ENCODE measurements at regions not wholly inside any gene's neighbourhood (a gene's known extent, or its start where the extent isn't known, plus 50 kb on each side); places are given as distances from the start of the nearest gene placed in this dataset.

DNA sequence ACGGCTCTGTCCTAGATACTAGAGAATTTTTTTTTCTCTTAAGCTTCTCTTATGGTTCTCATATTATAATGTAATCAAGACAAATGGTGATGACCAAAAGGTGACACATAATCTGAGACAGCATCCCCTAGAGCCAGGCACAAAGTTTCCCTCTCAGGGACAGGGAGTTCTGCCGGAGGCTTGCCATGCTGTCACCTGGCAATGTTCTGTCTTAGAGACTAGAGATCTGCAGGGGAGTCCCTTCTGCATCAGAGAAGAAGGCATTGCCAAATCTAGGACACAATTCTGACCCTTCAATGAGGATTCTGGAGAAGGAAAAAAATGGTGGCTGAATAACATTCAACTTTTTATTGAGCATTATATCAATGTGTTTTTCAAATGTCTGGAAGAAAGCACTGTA is 261.2 kb upstream of the TRPC7 start:
- Histone ChIP-seq H3K36me3 (ENCODE audit: insufficient read depth) (no peaks in the 10 kb centered on the region), H3K4me3 (no peak overlapping the region), H3K9me2 (ENCODE audit: insufficient read depth) (no peaks in the 10 kb centered on the region), H4K20me1 (replicated peaks; ENCODE audit: insufficient read depth) (no peaks in the 10 kb centered on the region), H3F3A (replicated peaks; ENCODE audit: low read depth) (no peaks in the 10 kb centered on the region), H3K79me2 (replicated peaks; ENCODE audit: insufficient read depth) (no peaks in the 10 kb centered on the region), H2AFZ (no peak overlapping the region), H3K4me1 (ENCODE audit: insufficient read depth) (0 out of 2 replicates have a peak, but pooled peaks cover 3% of the 10 kb centered on the region), H3K27me3 (ENCODE audit: insufficient read depth) (no peaks in the 10 kb centered on the region), H3K27ac (ENCODE audit: low read depth) (no peak overlapping the region), H3K4me2 (no peak overlapping the region)
- no peaks in the 10 kb centered on the region for H3K36me3 Mint-ChIP-seq (ENCODE audit: low read depth)
- TF ChIP-seq CREB1 (CRISPR knock-in tag; IDR thresholded peaks at IDR 0.05; ENCODE audit: low read depth) (no peak), JUNB (IDR thresholded peaks at IDR 0.05; ENCODE audit: unreplicated experiment) (no peak), EZH2phosphoT487 (IDR thresholded peaks at IDR 0.05; ENCODE audit: unreplicated experiment) (no peak), ZNF331 (CRISPR knock-in tag; IDR thresholded peaks at IDR 0.05; ENCODE audit: low read depth) (no peak), POLR2AphosphoS5 (IDR thresholded peaks at IDR 0.05; ENCODE audit: low read depth) (no peak), STAT1 (IDR thresholded peaks at IDR 0.05; ENCODE audit: unreplicated experiment) (no peak), EZH2 (IDR thresholded peaks at IDR 0.05; ENCODE audit: low read depth, unreplicated experiment) (no peak), ZNF114 (CRISPR knock-in tag; IDR thresholded peaks at IDR 0.05) (no peak), NANOG (IDR thresholded peaks at IDR 0.05; ENCODE audit: borderline replicate concordance) (no peak)
- TF ChIP-seq, protein P1, sequence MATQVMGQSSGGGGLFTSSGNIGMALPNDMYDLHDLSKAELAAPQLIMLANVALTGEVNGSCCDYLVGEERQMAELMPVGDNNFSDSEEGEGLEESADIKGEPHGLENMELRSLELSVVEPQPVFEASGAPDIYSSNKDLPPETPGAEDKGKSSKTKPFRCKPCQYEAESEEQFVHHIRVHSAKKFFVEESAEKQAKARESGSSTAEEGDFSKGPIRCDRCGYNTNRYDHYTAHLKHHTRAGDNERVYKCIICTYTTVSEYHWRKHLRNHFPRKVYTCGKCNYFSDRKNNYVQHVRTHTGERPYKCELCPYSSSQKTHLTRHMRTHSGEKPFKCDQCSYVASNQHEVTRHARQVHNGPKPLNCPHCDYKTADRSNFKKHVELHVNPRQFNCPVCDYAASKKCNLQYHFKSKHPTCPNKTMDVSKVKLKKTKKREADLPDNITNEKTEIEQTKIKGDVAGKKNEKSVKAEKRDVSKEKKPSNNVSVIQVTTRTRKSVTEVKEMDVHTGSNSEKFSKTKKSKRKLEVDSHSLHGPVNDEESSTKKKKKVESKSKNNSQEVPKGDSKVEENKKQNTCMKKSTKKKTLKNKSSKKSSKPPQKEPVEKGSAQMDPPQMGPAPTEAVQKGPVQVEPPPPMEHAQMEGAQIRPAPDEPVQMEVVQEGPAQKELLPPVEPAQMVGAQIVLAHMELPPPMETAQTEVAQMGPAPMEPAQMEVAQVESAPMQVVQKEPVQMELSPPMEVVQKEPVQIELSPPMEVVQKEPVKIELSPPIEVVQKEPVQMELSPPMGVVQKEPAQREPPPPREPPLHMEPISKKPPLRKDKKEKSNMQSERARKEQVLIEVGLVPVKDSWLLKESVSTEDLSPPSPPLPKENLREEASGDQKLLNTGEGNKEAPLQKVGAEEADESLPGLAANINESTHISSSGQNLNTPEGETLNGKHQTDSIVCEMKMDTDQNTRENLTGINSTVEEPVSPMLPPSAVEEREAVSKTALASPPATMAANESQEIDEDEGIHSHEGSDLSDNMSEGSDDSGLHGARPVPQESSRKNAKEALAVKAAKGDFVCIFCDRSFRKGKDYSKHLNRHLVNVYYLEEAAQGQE (IDR thresholded peaks at IDR 0.05; ENCODE audit: unreplicated experiment): no peak
- TF ChIP-seq, protein P2, sequence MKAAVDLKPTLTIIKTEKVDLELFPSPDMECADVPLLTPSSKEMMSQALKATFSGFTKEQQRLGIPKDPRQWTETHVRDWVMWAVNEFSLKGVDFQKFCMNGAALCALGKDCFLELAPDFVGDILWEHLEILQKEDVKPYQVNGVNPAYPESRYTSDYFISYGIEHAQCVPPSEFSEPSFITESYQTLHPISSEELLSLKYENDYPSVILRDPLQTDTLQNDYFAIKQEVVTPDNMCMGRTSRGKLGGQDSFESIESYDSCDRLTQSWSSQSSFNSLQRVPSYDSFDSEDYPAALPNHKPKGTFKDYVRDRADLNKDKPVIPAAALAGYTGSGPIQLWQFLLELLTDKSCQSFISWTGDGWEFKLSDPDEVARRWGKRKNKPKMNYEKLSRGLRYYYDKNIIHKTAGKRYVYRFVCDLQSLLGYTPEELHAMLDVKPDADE (IDR thresholded peaks at IDR 0.05): no peak
- TF ChIP-seq, protein P3, sequence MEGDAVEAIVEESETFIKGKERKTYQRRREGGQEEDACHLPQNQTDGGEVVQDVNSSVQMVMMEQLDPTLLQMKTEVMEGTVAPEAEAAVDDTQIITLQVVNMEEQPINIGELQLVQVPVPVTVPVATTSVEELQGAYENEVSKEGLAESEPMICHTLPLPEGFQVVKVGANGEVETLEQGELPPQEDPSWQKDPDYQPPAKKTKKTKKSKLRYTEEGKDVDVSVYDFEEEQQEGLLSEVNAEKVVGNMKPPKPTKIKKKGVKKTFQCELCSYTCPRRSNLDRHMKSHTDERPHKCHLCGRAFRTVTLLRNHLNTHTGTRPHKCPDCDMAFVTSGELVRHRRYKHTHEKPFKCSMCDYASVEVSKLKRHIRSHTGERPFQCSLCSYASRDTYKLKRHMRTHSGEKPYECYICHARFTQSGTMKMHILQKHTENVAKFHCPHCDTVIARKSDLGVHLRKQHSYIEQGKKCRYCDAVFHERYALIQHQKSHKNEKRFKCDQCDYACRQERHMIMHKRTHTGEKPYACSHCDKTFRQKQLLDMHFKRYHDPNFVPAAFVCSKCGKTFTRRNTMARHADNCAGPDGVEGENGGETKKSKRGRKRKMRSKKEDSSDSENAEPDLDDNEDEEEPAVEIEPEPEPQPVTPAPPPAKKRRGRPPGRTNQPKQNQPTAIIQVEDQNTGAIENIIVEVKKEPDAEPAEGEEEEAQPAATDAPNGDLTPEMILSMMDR (conservative IDR thresholded peaks at IDR 0.05; ENCODE audit: low read depth in 2 of 2): no peak
- TF ChIP-seq, protein P4, sequence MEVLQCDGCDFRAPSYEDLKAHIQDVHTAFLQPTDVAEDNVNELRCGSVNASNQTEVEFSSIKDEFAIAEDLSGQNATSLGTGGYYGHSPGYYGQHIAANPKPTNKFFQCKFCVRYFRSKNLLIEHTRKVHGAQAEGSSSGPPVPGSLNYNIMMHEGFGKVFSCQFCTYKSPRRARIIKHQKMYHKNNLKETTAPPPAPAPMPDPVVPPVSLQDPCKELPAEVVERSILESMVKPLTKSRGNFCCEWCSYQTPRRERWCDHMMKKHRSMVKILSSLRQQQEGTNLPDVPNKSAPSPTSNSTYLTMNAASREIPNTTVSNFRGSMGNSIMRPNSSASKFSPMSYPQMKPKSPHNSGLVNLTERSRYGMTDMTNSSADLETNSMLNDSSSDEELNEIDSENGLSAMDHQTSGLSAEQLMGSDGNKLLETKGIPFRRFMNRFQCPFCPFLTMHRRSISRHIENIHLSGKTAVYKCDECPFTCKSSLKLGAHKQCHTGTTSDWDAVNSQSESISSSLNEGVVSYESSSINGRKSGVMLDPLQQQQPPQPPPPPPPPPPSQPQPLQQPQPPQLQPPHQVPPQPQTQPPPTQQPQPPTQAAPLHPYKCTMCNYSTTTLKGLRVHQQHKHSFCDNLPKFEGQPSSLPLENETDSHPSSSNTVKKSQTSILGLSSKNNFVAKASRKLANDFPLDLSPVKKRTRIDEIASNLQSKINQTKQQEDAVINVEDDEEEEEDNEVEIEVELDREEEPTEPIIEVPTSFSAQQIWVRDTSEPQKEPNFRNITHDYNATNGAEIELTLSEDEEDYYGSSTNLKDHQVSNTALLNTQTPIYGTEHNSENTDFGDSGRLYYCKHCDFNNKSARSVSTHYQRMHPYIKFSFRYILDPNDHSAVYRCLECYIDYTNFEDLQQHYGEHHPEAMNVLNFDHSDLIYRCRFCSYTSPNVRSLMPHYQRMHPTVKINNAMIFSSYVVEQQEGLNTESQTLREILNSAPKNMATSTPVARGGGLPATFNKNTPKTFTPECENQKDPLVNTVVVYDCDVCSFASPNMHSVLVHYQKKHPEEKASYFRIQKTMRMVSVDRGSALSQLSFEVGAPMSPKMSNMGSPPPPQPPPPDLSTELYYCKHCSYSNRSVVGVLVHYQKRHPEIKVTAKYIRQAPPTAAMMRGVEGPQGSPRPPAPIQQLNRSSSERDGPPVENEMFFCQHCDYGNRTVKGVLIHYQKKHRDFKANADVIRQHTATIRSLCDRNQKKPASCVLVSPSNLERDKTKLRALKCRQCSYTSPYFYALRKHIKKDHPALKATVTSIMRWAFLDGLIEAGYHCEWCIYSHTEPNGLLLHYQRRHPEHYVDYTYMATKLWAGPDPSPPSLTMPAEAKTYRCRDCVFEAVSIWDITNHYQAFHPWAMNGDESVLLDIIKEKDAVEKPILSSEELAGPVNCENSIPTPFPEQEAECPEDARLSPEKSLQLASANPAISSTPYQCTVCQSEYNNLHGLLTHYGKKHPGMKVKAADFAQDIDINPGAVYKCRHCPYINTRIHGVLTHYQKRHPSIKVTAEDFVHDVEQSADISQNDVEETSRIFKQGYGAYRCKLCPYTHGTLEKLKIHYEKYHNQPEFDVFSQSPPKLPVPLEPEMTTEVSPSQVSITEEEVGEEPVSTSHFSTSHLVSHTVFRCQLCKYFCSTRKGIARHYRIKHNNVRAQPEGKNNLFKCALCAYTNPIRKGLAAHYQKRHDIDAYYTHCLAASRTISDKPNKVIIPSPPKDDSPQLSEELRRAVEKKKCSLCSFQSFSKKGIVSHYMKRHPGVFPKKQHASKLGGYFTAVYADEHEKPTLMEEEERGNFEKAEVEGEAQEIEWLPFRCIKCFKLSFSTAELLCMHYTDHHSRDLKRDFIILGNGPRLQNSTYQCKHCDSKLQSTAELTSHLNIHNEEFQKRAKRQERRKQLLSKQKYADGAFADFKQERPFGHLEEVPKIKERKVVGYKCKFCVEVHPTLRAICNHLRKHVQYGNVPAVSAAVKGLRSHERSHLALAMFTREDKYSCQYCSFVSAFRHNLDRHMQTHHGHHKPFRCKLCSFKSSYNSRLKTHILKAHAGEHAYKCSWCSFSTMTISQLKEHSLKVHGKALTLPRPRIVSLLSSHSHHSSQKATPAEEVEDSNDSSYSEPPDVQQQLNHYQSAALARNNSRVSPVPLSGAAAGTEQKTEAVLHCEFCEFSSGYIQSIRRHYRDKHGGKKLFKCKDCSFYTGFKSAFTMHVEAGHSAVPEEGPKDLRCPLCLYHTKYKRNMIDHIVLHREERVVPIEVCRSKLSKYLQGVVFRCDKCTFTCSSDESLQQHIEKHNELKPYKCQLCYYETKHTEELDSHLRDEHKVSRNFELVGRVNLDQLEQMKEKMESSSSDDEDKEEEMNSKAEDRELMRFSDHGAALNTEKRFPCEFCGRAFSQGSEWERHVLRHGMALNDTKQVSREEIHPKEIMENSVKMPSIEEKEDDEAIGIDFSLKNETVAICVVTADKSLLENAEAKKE (CRISPR knock-in tag; IDR thresholded peaks at IDR 0.05): no peak
- no peak overlapping the region for H3K27ac Mint-ChIP-seq
- H3K4me3 Mint-ChIP-seq: no peak overlapping the region
- ATAC-seq (no peak), DNase-seq (ENCODE audit: low spot score) (no peak)
- H3K4me1 Mint-ChIP-seq: peaks cover 26% of the 10 kb centered on the region
- H3K27me3 Mint-ChIP-seq (ENCODE audit: insufficient read depth, low read depth, poor library complexity): peaks cover 5% of the 10 kb centered on the region
- no peaks in the 10 kb centered on the region for H3K9me3 Mint-ChIP-seq

All from GM23338 (cell line).